Liver (tissue), 7 donors: ENCODE measurements at regions not wholly inside any gene's neighbourhood (a gene's known extent, or its start where the extent isn't known, plus 50 kb on each side); places are given as distances from the start of the nearest gene placed in this dataset.

Experiments used
- DNase-seq: peaks from one replicate; pipeline ENCODE4 v3.0.0-alpha.2; 2017; ENCODE audit warnings: low spot score
- H3K27ac ChIP-seq, 2 donors: one replicate each; pipeline ENCODE4 v1.7.0; 2013; ENCODE audit warnings: inconsistent platforms in 2 of 2, low read length in 2 of 2, control low read depth in 1 of 2, low read depth in 1 of 2, mild to moderate bottlenecking in 1 of 2
- H3K27me3 ChIP-seq, 4 donors: one replicate each; pipeline versions ENCODE4 v1.6.1 to v1.7.0; 2013; ENCODE audit warnings: low read length in 3 of 4, inconsistent platforms in 1 of 4, mild to moderate bottlenecking in 1 of 4, moderate library complexity in 1 of 4; ENCODE audit not compliant: control insufficient read depth in 4 of 4, insufficient read depth in 4 of 4
- H3K36me3 ChIP-seq, 4 donors: one replicate each; pipeline versions ENCODE4 v1.6.1 to v1.7.0; 2013; ENCODE audit warnings: low read length in 3 of 4, mild to moderate bottlenecking in 3 of 4, low read depth in 1 of 4, moderate library complexity in 1 of 4; ENCODE audit not compliant: control insufficient read depth in 4 of 4, insufficient read depth in 3 of 4
- H3K4me1 ChIP-seq, 4 donors: one replicate each; pipeline versions ENCODE4 v1.6.1 to v1.7.0; 2013; ENCODE audit warnings: low read length in 3 of 4, mild to moderate bottlenecking in 3 of 4, moderate library complexity in 1 of 4; ENCODE audit not compliant: control insufficient read depth in 4 of 4, insufficient read depth in 4 of 4
- H3K4me3 ChIP-seq, 3 donors: one replicate each; pipeline versions ENCODE4 v1.6.1 to v1.7.0; 2013; ENCODE audit warnings: low read length in 3 of 3, control low read depth in 1 of 3, low read depth in 1 of 3, mild to moderate bottlenecking in 1 of 3
- H3K9ac ChIP-seq, 2 donors: one replicate each; pipeline ENCODE4 v1.7.0; 2013; ENCODE audit warnings: low read length in 2 of 2, mild to moderate bottlenecking in 2 of 2, moderate library complexity in 2 of 2, control low read depth in 1 of 2, low read depth in 1 of 2
- H3K9me3 ChIP-seq, 4 donors: one replicate each; pipeline versions ENCODE4 v1.6.1 to v1.7.0; 2013; ENCODE audit warnings: low read length in 3 of 4; ENCODE audit not compliant: control insufficient read depth in 4 of 4
- FOXA1 ChIP-seq: IDR thresholded peaks from 2 replicates; pipeline ENCODE4 v1.6.1; 2016; ENCODE audit warnings: antibody characterized with exemption
- FOXA2 ChIP-seq: IDR thresholded peaks from 2 replicates; pipeline ENCODE4 v1.6.1; 2016; ENCODE audit warnings: antibody characterized with exemption
- GABPA ChIP-seq, 2 donors: IDR thresholded peaks in 1 of 2; conservative IDR thresholded peaks in 1 of 2; 2 replicates each; pipeline ENCODE4 v1.6.1; 2016; ENCODE audit warnings: antibody characterized with exemption in 2 of 2, mild to moderate bottlenecking in 1 of 2, moderate library complexity in 1 of 2
- HNF4G ChIP-seq: IDR thresholded peaks from 2 replicates; pipeline ENCODE4 v1.6.1; 2016; ENCODE audit warnings: antibody characterized with exemption
- NR2F2 ChIP-seq: IDR thresholded peaks from 2 replicates; pipeline ENCODE4 v1.6.1; 2016; ENCODE audit warnings: antibody characterized with exemption
- RAD21 ChIP-seq, 2 donors: IDR thresholded peaks; 2 replicates each; pipeline ENCODE4 v1.6.1; 2016; ENCODE audit warnings: antibody characterized with exemption in 2 of 2, mild to moderate bottlenecking in 2 of 2
- SP1 ChIP-seq: IDR thresholded peaks from 2 replicates; pipeline ENCODE4 v1.6.1; 2018; ENCODE audit warnings: antibody characterized with exemption, mild to moderate bottlenecking
- TAF1 ChIP-seq: conservative IDR thresholded peaks from 2 replicates; pipeline ENCODE4 v1.6.1; 2016; ENCODE audit warnings: antibody characterized with exemption, mild to moderate bottlenecking
- WGBS: extraction: QIAGEN DNeasy Blood & Tissue Kit; methylation state at CpG from one replicate; pipeline ENCODE4 v1.1.7; 2013; 5-methylcytosine and 5-hydroxymethylcytosine counted together
- TF ChIP-seq, protein P1 (sequence below): IDR thresholded peaks from 2 replicates; pipeline ENCODE4 v1.6.1; 2016; ENCODE audit warnings: antibody characterized with exemption
- TF ChIP-seq, protein P2 (sequence below): IDR thresholded peaks from 2 replicates; pipeline ENCODE4 v1.6.1; 2016; ENCODE audit warnings: antibody characterized with exemption
- TF ChIP-seq, protein P3 (sequence below): IDR thresholded peaks from 2 replicates; pipeline ENCODE4 v1.6.1; 2016; ENCODE audit warnings: antibody characterized with exemption
- TF ChIP-seq, protein P4 (sequence below): IDR thresholded peaks from 2 replicates; pipeline ENCODE4 v1.6.1; 2016; ENCODE audit warnings: antibody characterized with exemption, mild to moderate bottlenecking
- donor health status: healthy.
- donor health status: healthy.
- donor health status: healthy.
- donor health status: healthy.

DNA sequence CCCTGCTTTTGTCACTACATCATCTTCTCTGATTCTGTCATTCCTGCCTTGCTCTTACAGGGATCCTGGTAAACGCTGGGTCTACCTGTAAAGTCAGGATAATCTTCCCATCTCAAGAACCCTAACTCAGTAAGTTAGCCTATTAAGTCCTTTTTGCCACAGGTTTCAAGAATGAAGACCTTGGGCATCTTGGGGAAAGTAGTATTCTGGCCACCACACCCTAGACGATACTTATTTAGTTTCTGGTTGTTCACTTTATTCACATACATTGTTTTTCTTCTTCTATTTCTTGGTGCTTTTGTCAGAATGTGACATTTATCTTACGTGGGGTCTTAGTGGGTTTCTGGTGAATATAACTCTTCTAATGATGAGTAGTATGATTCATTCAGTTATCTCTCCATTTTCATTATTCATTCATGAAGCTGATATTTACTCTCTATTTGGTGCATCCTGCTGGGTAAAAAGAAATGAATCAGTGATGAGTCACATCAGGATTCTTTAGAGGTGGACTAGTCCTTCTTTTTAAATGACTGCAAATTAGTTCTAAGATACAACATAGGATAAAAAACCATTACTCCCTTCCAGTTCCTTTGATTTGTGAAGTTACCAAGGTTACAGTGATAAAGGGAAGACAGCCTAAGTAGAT lies 514.4 kb upstream of the B3GALT2 start:
- Histone ChIP-seq H3K9me3 (peaks cover 0 to 2% (median 0%) of the 10 kb centered on the region in 4 donors), H3K9ac (no peak overlapping the region), H3K4me3 (no peak overlapping the region), H3K4me1 (peaks cover 0 to 1% (median 0%) of the 10 kb centered on the region in 4 donors), H3K27me3 (no peaks in the 10 kb centered on the region), H3K27ac (no peak overlapping the region), H3K36me3 (no peaks in the 10 kb centered on the region)
- 89% methylated on average over 3 of the region's 3 CpGs for WGBS
- DNase-seq: no peak
- TF ChIP-seq, protein P1, sequence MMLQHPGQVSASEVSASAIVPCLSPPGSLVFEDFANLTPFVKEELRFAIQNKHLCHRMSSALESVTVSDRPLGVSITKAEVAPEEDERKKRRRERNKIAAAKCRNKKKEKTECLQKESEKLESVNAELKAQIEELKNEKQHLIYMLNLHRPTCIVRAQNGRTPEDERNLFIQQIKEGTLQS: no peak
- TF ChIP-seq TAF1: no peak
- no peak for TF ChIP-seq RAD21 (IDR thresholded peaks at IDR 0.05)
- TF ChIP-seq FOXA1: no peak
- TF ChIP-seq, protein P2, sequence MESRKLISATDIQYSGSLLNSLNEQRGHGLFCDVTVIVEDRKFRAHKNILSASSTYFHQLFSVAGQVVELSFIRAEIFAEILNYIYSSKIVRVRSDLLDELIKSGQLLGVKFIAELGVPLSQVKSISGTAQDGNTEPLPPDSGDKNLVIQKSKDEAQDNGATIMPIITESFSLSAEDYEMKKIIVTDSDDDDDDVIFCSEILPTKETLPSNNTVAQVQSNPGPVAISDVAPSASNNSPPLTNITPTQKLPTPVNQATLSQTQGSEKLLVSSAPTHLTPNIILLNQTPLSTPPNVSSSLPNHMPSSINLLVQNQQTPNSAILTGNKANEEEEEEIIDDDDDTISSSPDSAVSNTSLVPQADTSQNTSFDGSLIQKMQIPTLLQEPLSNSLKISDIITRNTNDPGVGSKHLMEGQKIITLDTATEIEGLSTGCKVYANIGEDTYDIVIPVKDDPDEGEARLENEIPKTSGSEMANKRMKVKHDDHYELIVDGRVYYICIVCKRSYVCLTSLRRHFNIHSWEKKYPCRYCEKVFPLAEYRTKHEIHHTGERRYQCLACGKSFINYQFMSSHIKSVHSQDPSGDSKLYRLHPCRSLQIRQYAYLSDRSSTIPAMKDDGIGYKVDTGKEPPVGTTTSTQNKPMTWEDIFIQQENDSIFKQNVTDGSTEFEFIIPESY: no peak
- TF ChIP-seq FOXA2: no peak

DNA sequence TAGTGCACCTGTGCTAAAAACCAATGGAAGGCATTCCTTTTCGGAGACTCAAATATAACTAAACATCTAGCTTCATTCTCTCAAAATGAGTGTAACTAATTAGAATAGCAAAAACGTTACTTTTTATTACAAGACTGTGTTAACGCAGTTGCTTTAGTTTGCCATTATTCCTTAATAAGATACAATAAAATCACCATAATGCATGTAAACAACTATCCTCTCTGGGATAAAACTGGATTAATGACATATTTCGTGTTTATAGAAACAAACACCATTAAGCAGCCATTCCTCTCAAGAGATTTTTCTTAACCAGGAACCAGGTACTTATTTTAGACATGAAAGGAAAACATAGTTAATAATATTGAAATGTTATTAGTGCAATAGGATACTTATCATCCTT lies 512.8 kb upstream of the B3GALT2 start:
- Histone ChIP-seq H3K27ac (no peak overlapping the region), H3K9ac (no peak overlapping the region), H3K4me3 (no peak overlapping the region), H3K36me3 (no peaks in the 10 kb centered on the region), H3K4me1 (peaks cover 0 to 1% (median 0%) of the 10 kb centered on the region in 4 donors), H3K27me3 (no peaks in the 10 kb centered on the region), H3K9me3 (no peaks in the 10 kb centered on the region)
- DNase-seq: no peak
- TF ChIP-seq FOXA2: no peak
- TF ChIP-seq, protein P2: no peak
- TF ChIP-seq SP1: no peak
- TF ChIP-seq, protein P1: no peak
- TF ChIP-seq HNF4G: no peak
- no peak for TF ChIP-seq NR2F2
- TF ChIP-seq, protein P3, sequence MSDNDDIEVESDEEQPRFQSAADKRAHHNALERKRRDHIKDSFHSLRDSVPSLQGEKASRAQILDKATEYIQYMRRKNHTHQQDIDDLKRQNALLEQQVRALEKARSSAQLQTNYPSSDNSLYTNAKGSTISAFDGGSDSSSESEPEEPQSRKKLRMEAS: no peak
- no peak for TF ChIP-seq RAD21 (IDR thresholded peaks at IDR 0.05)
- no peak for TF ChIP-seq GABPA (IDR thresholded peaks at IDR 0.05 in 1 of 2, conservative IDR thresholded peaks at IDR 0.05 in 1 of 2)
- TF ChIP-seq TAF1: no peak
- 91% methylated on average over 4 of the region's 4 CpGs for WGBS

DNA sequence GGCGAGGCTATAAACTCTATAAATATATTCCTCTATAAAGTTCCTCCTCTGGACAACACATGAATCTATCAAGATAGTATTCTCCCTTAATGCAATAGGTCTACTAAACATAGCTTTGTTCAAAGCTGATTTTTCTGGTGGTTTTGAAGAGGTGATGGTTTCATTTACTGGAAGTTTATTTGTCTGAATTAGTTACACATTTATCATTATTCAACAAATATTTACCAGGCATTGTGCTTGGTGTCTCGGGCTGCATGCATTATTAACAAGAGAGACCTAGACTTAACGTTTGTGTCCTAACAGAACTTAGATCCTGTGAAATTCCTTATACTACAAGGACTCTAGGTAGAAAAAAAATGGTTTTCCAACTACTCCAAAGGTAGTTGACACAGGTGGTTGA lies 511.4 kb upstream of the B3GALT2 start:
- Histone ChIP-seq H3K9me3 (no peaks in the 10 kb centered on the region), H3K4me1 (peaks cover 0 to 1% (median 0%) of the 10 kb centered on the region in 4 donors), H3K36me3 (no peaks in the 10 kb centered on the region), H3K9ac (no peak overlapping the region), H3K27ac (no peak overlapping the region), H3K27me3 (no peaks in the 10 kb centered on the region), H3K4me3 (no peak overlapping the region)
- WGBS: 65% methylated on average over 3 of the region's 3 CpGs
- TF ChIP-seq RAD21 (IDR thresholded peaks at IDR 0.05) (no peak), SP1 (no peak)
- TF ChIP-seq, protein P4, sequence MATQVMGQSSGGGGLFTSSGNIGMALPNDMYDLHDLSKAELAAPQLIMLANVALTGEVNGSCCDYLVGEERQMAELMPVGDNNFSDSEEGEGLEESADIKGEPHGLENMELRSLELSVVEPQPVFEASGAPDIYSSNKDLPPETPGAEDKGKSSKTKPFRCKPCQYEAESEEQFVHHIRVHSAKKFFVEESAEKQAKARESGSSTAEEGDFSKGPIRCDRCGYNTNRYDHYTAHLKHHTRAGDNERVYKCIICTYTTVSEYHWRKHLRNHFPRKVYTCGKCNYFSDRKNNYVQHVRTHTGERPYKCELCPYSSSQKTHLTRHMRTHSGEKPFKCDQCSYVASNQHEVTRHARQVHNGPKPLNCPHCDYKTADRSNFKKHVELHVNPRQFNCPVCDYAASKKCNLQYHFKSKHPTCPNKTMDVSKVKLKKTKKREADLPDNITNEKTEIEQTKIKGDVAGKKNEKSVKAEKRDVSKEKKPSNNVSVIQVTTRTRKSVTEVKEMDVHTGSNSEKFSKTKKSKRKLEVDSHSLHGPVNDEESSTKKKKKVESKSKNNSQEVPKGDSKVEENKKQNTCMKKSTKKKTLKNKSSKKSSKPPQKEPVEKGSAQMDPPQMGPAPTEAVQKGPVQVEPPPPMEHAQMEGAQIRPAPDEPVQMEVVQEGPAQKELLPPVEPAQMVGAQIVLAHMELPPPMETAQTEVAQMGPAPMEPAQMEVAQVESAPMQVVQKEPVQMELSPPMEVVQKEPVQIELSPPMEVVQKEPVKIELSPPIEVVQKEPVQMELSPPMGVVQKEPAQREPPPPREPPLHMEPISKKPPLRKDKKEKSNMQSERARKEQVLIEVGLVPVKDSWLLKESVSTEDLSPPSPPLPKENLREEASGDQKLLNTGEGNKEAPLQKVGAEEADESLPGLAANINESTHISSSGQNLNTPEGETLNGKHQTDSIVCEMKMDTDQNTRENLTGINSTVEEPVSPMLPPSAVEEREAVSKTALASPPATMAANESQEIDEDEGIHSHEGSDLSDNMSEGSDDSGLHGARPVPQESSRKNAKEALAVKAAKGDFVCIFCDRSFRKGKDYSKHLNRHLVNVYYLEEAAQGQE: no peak
- no peak for DNase-seq
